Activated CD4-positive, alpha-beta T cell treated with anti-CD3 and anti-CD28 coated beads for 1 hour (primary cell): ENCODE measurements at regions not wholly inside any gene's neighbourhood (a gene's known extent, or its start where the extent isn't known, plus 50 kb on each side); places are given as distances from the start of the nearest gene placed in this dataset.

Source experiments
- DNase-seq: peaks from one replicate; pipeline ENCODE4 v3.0.0-alpha.2; 2020

DNA sequence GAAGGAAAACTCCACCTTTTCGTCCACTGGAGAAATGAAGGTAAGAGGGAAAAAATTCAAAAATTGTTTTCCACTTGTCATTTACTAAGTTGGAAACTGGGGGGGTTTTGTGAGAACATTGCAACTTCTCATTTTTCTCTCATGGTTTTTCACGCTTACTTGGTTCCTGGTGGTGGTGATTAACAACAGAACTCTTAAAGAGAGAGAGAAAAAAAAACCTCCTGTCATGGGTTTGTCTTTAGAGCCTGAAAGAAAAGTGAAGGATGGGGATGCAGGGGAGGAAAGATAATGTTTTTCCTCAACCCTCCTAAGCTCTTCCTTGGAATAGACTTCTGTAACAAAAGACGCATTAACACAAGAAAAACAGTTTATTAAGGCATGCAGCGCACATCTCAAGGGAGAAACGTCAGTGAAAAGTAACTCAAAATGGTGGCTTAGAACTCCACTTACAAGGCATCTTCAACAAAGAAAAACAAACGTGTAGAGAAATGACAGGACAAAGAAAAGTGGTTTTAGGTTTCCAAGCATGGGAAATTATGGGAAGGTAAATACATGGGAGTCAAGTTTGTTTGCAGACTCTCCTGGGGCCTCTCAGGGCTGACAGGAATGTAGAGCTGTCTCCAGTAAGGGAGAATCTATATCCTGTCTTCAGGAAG is 81.9 kb upstream of the ATF7IP start:
- DNase-seq = no peak

DNA sequence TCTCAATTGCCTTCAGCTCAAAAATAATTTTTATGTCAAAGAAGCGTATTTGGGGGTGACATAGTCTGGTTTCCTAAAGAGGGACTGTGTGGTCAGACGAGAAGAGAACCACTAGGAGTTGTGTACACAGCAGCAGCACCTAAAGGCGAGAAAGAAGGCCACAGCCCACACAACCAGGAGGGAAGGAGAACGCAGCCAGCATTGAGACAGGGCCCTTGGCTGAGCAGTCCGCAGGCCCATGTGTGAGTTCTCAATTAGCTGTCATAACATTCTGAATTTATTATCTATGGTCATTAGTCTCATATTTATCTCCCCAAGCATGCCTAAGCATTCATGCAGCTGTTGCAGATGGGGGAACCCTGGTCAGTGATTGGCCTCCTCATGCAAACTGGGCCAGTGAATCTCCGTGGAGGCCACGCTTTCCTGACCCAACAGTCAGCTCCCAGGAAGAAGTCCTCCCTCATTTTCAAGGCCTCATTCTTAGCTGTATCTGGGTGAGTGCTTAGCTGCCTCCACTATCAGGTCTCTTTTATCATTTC is 81.2 kb upstream of the ATF7IP start:
- DNase-seq = no peak

DNA sequence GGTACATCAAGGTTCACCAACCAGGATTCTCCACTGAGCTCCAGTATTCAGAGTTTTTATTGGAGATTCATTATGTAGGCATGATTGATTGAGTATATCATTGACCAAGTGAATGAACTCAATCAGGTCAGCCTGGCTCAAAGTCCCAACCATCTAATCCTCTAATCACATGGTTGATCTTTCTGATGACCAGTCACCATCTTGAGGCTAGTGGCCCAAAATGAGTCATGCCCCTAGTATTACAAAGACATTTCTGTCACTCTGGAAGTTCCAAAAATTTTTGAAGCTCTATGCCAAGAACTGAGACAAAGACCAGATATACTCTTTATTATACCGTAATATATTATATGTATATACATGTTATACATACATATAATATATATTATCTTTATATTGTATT is 75.9 kb upstream of the ATF7IP start:
- DNase-seq = no peak

DNA sequence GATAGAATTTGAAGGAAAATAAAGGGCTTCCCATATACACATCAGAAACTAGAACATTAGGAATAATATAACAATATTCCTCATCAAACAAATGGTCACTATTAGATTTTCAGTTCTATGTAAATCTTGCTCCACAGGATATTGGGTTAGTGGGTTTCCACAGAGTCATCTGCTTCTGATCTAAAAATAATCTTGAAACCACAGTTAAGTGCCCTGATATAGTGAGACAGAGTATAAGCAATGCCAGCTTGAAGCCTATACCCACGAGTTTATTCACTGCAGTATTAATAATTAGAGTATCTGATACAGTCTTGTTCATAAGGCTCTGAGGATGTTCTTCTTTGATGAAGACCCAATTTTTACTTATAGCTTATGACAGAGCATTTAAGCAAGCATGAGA is 74.5 kb upstream of the ATF7IP start:
- no peak for DNase-seq

DNA sequence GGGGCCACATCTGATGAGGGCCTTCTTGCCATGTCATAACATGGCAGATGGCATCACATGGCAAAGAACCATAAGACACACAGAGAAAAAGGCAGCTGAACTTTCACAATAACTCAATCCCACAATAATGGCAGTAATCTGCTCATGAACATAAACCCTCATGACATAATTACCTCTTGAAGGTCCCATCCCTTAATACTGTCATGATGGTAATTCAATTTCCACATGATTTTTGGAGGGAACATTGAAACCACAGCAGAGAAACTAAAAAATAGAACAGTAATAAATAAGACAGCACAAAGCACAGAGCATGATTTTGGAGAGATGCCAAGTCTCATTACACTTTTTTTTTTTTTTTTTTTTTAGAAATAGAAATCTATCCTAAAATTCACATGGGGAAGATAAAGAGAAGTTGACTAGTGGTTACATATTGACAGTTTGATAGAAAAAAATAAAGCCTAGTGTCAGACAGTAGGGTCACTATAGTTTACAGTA is 61.8 kb upstream of the ATF7IP start:
- no peak for DNase-seq

DNA sequence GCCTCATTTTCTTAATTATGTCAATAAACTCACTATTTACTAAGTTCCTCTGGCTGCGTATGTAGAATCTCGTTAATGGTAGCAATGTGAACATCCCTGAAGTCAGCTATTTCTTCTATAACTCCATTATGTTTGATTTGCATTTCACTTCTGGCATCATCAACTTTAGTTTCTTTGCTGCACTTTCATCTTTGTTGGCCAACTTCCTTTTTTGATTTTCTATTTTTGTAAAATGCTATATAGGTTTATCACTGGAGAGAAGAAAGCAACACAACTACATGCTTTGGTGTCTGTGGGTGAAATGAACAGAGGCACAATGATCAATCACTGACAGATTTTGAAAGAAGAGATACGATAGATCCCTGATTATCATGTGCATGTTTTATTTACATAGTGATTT is 58.5 kb upstream of the ATF7IP start:
- no peak for DNase-seq

DNA sequence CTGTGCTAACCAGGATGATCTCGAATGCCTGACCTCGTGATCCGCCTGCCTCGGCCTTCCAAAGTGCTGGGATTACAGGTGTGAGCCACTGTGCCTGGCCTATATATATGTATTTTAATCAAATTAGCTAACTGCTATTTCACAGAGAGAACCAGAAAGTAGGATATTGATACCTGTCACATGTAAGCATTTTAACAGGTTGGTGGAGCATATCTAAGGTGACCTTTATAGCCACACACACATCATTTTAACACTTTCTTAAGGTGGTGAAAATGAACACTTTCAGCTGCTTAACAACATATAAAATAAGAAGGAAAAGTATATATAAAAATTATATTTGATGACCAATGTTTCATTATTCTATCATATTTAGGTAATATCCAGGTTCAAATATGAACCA is 57.0 kb upstream of the ATF7IP start:
- DNase-seq = no peak

DNA sequence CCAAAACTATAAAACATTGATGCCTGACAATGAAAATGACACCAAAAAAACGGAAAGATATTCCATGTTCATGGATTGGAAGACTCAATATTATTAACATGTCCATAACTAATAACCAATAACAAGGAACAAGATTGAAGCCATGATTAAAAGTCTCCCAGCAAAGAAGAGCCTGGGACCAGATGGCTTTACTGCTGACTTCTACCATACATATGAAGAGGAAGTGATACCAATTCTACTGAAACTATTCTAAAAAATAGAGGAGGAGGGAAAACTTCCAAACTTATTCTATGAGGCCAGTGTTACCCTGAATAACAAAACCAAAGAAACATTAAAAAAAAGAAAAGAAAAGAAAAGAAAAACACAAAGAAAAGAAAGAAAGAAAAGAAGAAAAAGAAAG is 54.6 kb upstream of the ATF7IP start:
- DNase-seq = no peak

DNA sequence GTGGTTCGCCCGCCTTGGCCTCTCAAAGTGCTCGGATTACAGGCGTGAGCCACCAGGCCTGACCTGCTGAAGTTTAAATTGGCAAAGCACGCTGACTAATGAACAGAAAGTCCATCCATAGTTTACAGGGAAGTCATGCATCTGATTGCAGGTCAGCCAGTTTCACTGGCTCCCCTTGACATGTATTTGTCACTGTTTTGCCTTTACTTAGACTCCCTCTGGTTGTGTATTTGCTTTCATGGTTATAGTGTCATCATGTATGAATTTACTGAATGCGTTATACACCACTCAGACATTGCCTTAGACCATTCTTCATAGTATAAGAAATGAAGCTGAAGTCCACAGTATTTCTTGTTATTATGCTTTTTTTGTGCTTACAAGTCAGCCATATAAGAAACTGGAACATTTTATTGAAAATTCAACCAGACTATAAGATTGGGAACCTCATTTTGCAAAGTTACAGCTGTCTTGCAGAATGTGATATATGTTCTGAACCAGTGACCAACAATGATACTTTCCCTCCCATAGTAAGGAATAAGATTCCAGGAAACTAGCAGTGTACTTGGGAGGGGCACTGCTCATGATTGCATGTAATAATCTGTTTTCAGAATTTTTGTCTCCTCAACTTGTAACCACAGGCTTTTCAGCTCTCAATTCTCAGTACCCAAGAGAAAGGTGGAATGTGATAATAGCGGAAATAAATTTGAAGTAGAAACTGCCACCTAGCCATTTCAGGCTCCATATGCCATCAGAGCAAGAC is 51.9 kb upstream of the ATF7IP start:
- no peak for DNase-seq

DNA sequence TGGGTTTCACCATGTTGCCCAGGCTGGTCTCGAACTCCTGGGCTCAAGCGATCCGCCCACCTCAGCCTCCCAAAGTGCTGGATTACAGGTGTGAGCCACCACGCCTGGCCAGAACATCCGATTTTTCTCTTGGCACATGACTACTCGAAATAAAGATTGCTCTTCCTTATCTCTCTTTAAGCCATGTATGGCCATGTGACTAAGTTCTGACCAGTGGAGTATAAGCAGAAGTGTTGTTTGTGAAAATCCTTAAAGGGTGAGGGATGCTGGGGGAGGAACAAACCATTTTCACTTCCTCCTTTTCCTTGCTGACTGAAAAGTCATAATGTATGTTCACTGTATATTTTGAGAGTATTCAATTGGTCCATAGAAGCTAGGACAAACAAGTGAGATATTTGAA is 50.7 kb upstream of the ATF7IP start:
- DNase-seq = no peak

DNA sequence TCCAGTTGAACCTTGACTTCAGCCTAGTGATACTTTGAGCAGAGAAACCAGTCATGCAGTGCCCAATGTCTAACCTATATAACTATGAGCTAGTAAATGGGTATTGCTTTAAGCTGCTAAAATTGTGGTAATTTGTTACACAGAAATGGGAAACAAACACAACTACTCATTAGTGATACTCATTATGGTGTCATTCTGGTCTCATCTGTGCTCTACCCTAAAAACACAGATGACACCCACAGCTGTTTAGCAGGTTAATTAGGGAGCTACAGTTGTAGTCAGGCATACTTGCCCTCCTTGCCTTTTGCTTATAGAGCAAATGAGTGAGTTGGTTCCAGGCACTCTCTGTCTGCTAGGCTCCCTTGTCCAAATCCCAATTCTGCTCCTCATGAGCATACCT is 50.0 kb upstream of the ATF7IP start:
- DNase-seq = no peak
